SK-N-SH (cell line): ENCODE measurements at regions not wholly inside any gene's neighbourhood (a gene's known extent, or its start where the extent isn't known, plus 50 kb on each side); places are given as distances from the start of the nearest gene placed in this dataset.

Experiments used
- CTCF ChIA-PET: fragments of 300-600, 350-600 bp; formaldehyde crosslinking; extraction: SDS; loops from one replicate; lab custom pipeline; 2021; lab: Yijun Ruan, JAX
- POLR2A ChIA-PET: fragments of 350-600 bp; sonication (Branson Sonifier 250); formaldehyde crosslinking; extraction: SDS; loops from one replicate; lab custom pipeline; 2020; ENCODE audit warnings: antibody characterized with exemption, inconsistent platforms; lab: Yijun Ruan, JAX
- DNase-seq: peaks from one replicate; pipeline ENCODE4 v3.0.0; 2012
- H2AFZ ChIP-seq: fragments of 200-600 bp; sonication (generic); 2 replicates; pipeline ENCODE4 v1.8.1; 2016; ENCODE audit warnings: antibody characterized with exemption, mild to moderate bottlenecking, low read depth
- H3F3A ChIP-seq: fragments of 200-600 bp; sonication (generic); replicated peaks from 2 replicates; pipeline ENCODE3; 2016; ENCODE audit warnings: antibody characterized with exemption, mild to moderate bottlenecking; ENCODE audit not compliant: insufficient read depth
- H3K27ac ChIP-seq, 2 experiments: fragments of 200-500 bp in 1 of 2; fragments of 200-600 bp in 1 of 2; sonication (Bioruptor generic) in 1 of 2; sonication (generic), shearing (Covaris generic) in 1 of 2; 2 replicates each; pipeline versions ENCODE4 v1.5.1 to v1.6.1; 2014 to 2016; ENCODE audit warnings: low read depth in 2 of 2, inconsistent platforms in 1 of 2, low read length in 1 of 2, mild to moderate bottlenecking in 1 of 2, mixed read lengths in 1 of 2
- H3K27me3 ChIP-seq: fragments of 200-600 bp; sonication (generic), shearing (Covaris generic); 2 replicates; pipeline ENCODE4 v1.6.1; 2016; ENCODE audit warnings: mixed run types; ENCODE audit not compliant: insufficient read depth
- H3K36me3 ChIP-seq, 2 experiments: fragments of 200-500 bp in 1 of 2; fragments of 200-600 bp in 1 of 2; sonication (Bioruptor generic) in 1 of 2; sonication (generic) in 1 of 2; replicated peaks in 1 of 2; 2 replicates each; pipeline versions ENCODE3 to v1.5.1; 2014 to 2016; ENCODE audit warnings: low read length in 1 of 2, mild to moderate bottlenecking in 1 of 2; ENCODE audit not compliant: insufficient read depth in 2 of 2, control insufficient read depth in 1 of 2
- H3K4me1 ChIP-seq, 2 experiments: fragments of 200-500 bp in 1 of 2; fragments of 200-600 bp in 1 of 2; sonication (Bioruptor generic) in 1 of 2; sonication (generic), shearing (Covaris generic) in 1 of 2; 2 replicates each; pipeline versions ENCODE4 v1.5.1 to v1.6.1; 2014 to 2016; ENCODE audit warnings: low read depth in 1 of 2, low read length in 1 of 2, mixed run types in 1 of 2; ENCODE audit not compliant: insufficient read depth in 2 of 2, control insufficient read depth in 1 of 2
- H3K4me2 ChIP-seq: fragments of 200-600 bp; sonication (generic), shearing (Covaris generic); 2 replicates; pipeline ENCODE4 v1.6.1; 2017; ENCODE audit warnings: mixed run types
- H3K4me3 ChIP-seq, 2 experiments: fragments of 200-500 bp in 1 of 2; fragments of 200-600 bp in 1 of 2; sonication (Bioruptor generic) in 1 of 2; sonication (generic), shearing (Covaris generic) in 1 of 2; 2 replicates each; pipeline versions ENCODE4 v1.5.1 to v1.8.1; 2014 to 2016; ENCODE audit warnings: low read depth in 2 of 2, inconsistent platforms in 1 of 2, low read length in 1 of 2, mild to moderate bottlenecking in 1 of 2, mixed read lengths in 1 of 2, moderate library complexity in 1 of 2
- H3K79me2 ChIP-seq: fragments of 200-600 bp; sonication (generic); 2 replicates; pipeline ENCODE4 v1.8.1; 2017; ENCODE audit warnings: mild to moderate bottlenecking; ENCODE audit not compliant: insufficient read depth
- H3K9ac ChIP-seq: fragments of 200-600 bp; sonication (generic); 2 replicates; pipeline ENCODE4 v1.6.1; 2017; ENCODE audit warnings: mixed run types
- H3K9me2 ChIP-seq: fragments of 200-600 bp; sonication (generic); 2 replicates; pipeline ENCODE4 v1.6.1; 2017; ENCODE audit warnings: mixed run types
- H3K9me3 ChIP-seq: fragments of 200-600 bp; sonication (generic); 2 replicates; pipeline ENCODE4 v1.6.1; 2017; ENCODE audit warnings: mixed run types, mild to moderate bottlenecking, moderate library complexity
- H4K20me1 ChIP-seq: fragments of 200-600 bp; sonication (generic); 2 replicates; pipeline ENCODE4 v1.6.1; 2017; ENCODE audit warnings: mild to moderate bottlenecking, mixed run types; ENCODE audit not compliant: insufficient read depth
- CTCF ChIP-seq: fragments of 200-600 bp; sonication (generic); IDR thresholded peaks from 2 replicates; pipeline ENCODE4 v1.6.1; 2017; ENCODE audit warnings: antibody characterized with exemption, mild to moderate bottlenecking, moderate library complexity
- ELF1 ChIP-seq: IDR thresholded peaks from 2 replicates; pipeline ENCODE4 v1.4.0; 2012
- EZH2phosphoT487 ChIP-seq: fragments of 200-600 bp; sonication (generic); IDR thresholded peaks from 2 replicates; pipeline ENCODE4 v1.6.1; 2017; ENCODE audit warnings: low read depth, mixed run types, mild to moderate bottlenecking, antibody characterized with exemption, moderate library complexity, borderline replicate concordance
- GATA2 ChIP-seq: sonication (generic); formaldehyde crosslinking; IDR thresholded peaks from 2 replicates; pipeline ENCODE4 v1.5.0; 2020; ENCODE audit warnings: mild to moderate bottlenecking, missing genetic modification reagents
- IRF3 ChIP-seq: fragments of 150-350 bp; IDR thresholded peaks from 2 replicates; pipeline ENCODE4 v1.6.1; 2016; ENCODE audit warnings: mild to moderate bottlenecking, low read depth, low read length
- JUND ChIP-seq: IDR thresholded peaks from 2 replicates; pipeline ENCODE4 v1.4.0; 2012
- MXI1 ChIP-seq: IDR thresholded peaks from 2 replicates; pipeline ENCODE4 v1.6.1; 2012; ENCODE audit warnings: mild to moderate bottlenecking, low read depth, low read length, improper control_type of control experiment
- NFIC ChIP-seq: IDR thresholded peaks from 2 replicates; pipeline ENCODE4 v1.4.0; 2012; ENCODE audit warnings: borderline replicate concordance
- NRF1 ChIP-seq: IDR thresholded peaks from 2 replicates; pipeline ENCODE4 v1.6.1; 2012; ENCODE audit warnings: low read depth, mild to moderate bottlenecking, low read length
- RAD21 ChIP-seq: IDR thresholded peaks from 2 replicates; pipeline ENCODE4 v1.6.1; 2012; ENCODE audit warnings: mild to moderate bottlenecking, low read length
- REST ChIP-seq: IDR thresholded peaks from 2 replicates; pipeline ENCODE4 v1.6.1; 2012; ENCODE audit warnings: mild to moderate bottlenecking, low read depth, low read length, moderate library complexity
- RXRA ChIP-seq: IDR thresholded peaks from 2 replicates; pipeline ENCODE4 v1.4.0; 2012; ENCODE audit warnings: low read depth, mild to moderate bottlenecking, borderline replicate concordance
- SMC3 ChIP-seq: IDR thresholded peaks from 2 replicates; pipeline ENCODE4 v1.6.1; 2012; ENCODE audit warnings: low read depth, low read length, improper control_type of control experiment
- TEAD4 ChIP-seq: IDR thresholded peaks from 2 replicates; pipeline ENCODE4 v1.4.0; 2012; ENCODE audit warnings: mild to moderate bottlenecking, borderline replicate concordance; ENCODE audit not compliant: insufficient read depth
- WGBS: methylation state at CpG from one replicate; pipeline ENCODE4 v1.1.6; 2017; ENCODE audit warnings: low lambda C conversion rate; 5-methylcytosine and 5-hydroxymethylcytosine counted together

- H3K4me2 ChIP-seq = no peak overlapping the region
- H3K4me1 ChIP-seq = no peaks in the 10 kb centered on the region; a peak in 1 of 4 replicates
- no peak for DNase-seq
- ChIA-PET POLR2A (no interaction called here), CTCF (interaction anchor here (0.9 kb wide), 1 partner anchor 67 kb away, joined by 3 read pairs; no protein-coding TSS in a partner anchor)
- no peaks in the 10 kb centered on the region for H3K9me3 ChIP-seq
- H3F3A ChIP-seq = no peaks in the 10 kb centered on the region
- H3K79me2 ChIP-seq = no peaks in the 10 kb centered on the region
- H3K27ac ChIP-seq = no peak overlapping the region
- H3K9me2 ChIP-seq = no peaks in the 10 kb centered on the region
- no peaks in the 10 kb centered on the region for H3K36me3 ChIP-seq
- no peak for TF ChIP-seq RXRA
- TF ChIP-seq IRF3 = no peak
- no peak for TF ChIP-seq MXI1
- TF ChIP-seq NFIC = no peak
- no peak for TF ChIP-seq CTCF
- TF ChIP-seq REST = no peak
- TF ChIP-seq GATA2 (CRISPR knock-in tag) = no peak
- TF ChIP-seq RAD21 = no peak
- TF ChIP-seq EZH2phosphoT487 = no peak
- TF ChIP-seq NRF1 = no peak
- TF ChIP-seq JUND = no peak
- 25% methylated on average over 2 of the region's 2 CpGs for WGBS
- no peak overlapping the region for H2AFZ ChIP-seq
- H3K9ac ChIP-seq = no peak overlapping the region
- H3K4me3 ChIP-seq = no peak overlapping the region
- H4K20me1 ChIP-seq = no peaks in the 10 kb centered on the region
- no peaks in the 10 kb centered on the region for H3K27me3 ChIP-seq
These were observed 300.4 kb downstream of the PHF14 start for GRCh38 chr7:11274074-11274473.

- WGBS = 43% methylated on average over 2 of the region's 2 CpGs
- no peaks in the 10 kb centered on the region for H3K27me3 ChIP-seq
These were observed 308.3 kb downstream of the PHF14 start for GRCh38 chr7:11281953-11282352.

More at GRCh38 chr7:11281953-11282352, 308.3 kb downstream of the PHF14 start:
- Histone ChIP-seq H3F3A (no peaks in the 10 kb centered on the region), H3K4me1 (no peaks in the 10 kb centered on the region; a peak in 1 of 4 replicates), H3K9ac (no peak overlapping the region), H4K20me1 (no peaks in the 10 kb centered on the region), H3K79me2 (no peaks in the 10 kb centered on the region), H3K4me2 (no peak overlapping the region), H3K9me2 (peaks cover 3% of the 10 kb centered on the region; the same call in 1 of the 2 replicates), H3K27ac (no peak overlapping the region), H3K36me3 (no peaks in the 10 kb centered on the region), H3K4me3 (no peak overlapping the region), H3K9me3 (no peaks in the 10 kb centered on the region), H2AFZ (no peak overlapping the region)
- DNase-seq = no peak
- POLR2A ChIA-PET = no interaction called here
- CTCF ChIA-PET = no interaction called here
- TF ChIP-seq TEAD4 (no peak), SMC3 (no peak), ELF1 (no peak), REST (no peak), NRF1 (no peak), EZH2phosphoT487 (no peak), JUND (no peak), IRF3 (no peak)
